ENCODE measurements at regions not wholly inside any gene's neighbourhood (a gene's known extent, or its start where the extent isn't known, plus 50 kb on each side); places are given as distances from the start of the nearest gene placed in this dataset.

- no peaks in the 10 kb centered on the region for H3K27me3 ChIP-seq (ENCODE audit: control insufficient read depth in 3 of 3, insufficient read depth in 3 of 3, low read length in 2 of 3)
- 65 to 70% methylated on average over 3 of the region's 3 CpGs for WGBS, 2 donors
- peaks cover 0 to 7% (median under 1%) of the 10 kb centered on the region in 4 donors for H3K9me3 ChIP-seq (ENCODE audit: control insufficient read depth in 4 of 4, insufficient read depth in 3 of 4, low read length in 3 of 4)
- no peak for DNase-seq
- H3K4me1 ChIP-seq (ENCODE audit: control insufficient read depth in 5 of 5, insufficient read depth in 5 of 5, low read length in 5 of 5) = no peaks in the 10 kb centered on the region
- H3K36me3 ChIP-seq (ENCODE audit: control insufficient read depth in 4 of 4, insufficient read depth in 4 of 4, low read length in 4 of 4) = no peaks in the 10 kb centered on the region
- H3K27ac ChIP-seq (ENCODE audit: low read depth in 1 of 2, low read length in 1 of 2) = no peak overlapping the region
- no peak for TF ChIP-seq CTCF (IDR thresholded peaks at IDR 0.05; ENCODE audit: control extremely low read depth, extremely low read depth)
- ATAC-seq (ENCODE audit: insufficient read depth, low FRiP score) = no peak
- no peak overlapping the region for H3K4me3 ChIP-seq
- no peak overlapping the region for H3K9ac ChIP-seq (ENCODE audit: insufficient read depth in 1 of 2, low read length in 2 of 2)
These were observed 174.8 kb upstream of the ARG1 start for GRCh38 chr6:131398176-131398575.

- 48 to 53% methylated on average over 3 to 4 of the region's 4 CpGs for WGBS, 2 donors
- no peaks in the 10 kb centered on the region for H3K36me3 ChIP-seq (ENCODE audit: control insufficient read depth in 4 of 4, insufficient read depth in 4 of 4, low read length in 4 of 4)
- H3K9ac ChIP-seq (ENCODE audit: insufficient read depth in 1 of 2, low read length in 2 of 2) = no peak overlapping the region
- ATAC-seq (ENCODE audit: insufficient read depth, low FRiP score) (no peak), DNase-seq (no peak)
- no peak overlapping the region for H3K4me3 ChIP-seq
- H3K27me3 ChIP-seq (ENCODE audit: control insufficient read depth in 3 of 3, insufficient read depth in 3 of 3, low read length in 2 of 3) = no peaks in the 10 kb centered on the region
- peaks cover 0 to 4% (median under 1%) of the 10 kb centered on the region in 4 donors for H3K9me3 ChIP-seq (ENCODE audit: control insufficient read depth in 4 of 4, insufficient read depth in 3 of 4, low read length in 3 of 4)
- no peak for TF ChIP-seq CTCF (IDR thresholded peaks at IDR 0.05; ENCODE audit: control extremely low read depth, extremely low read depth)
- peaks cover 0 to 1% (median 0%) of the 10 kb centered on the region in 5 donors for H3K4me1 ChIP-seq (ENCODE audit: control insufficient read depth in 5 of 5, insufficient read depth in 5 of 5, low read length in 5 of 5)
- H3K27ac ChIP-seq (ENCODE audit: low read depth in 1 of 2, low read length in 1 of 2) = no peak overlapping the region
These were observed 173.6 kb upstream of the ARG1 start for GRCh38 chr6:131399433-131399832.

GRCh38 chr6:131400054-131400778 is 172.8 kb upstream of the ARG1 start:
- TF ChIP-seq CTCF (IDR thresholded peaks at IDR 0.05; ENCODE audit: control extremely low read depth, extremely low read depth) = no peak
- H3K9me3 ChIP-seq (ENCODE audit: control insufficient read depth in 4 of 4, insufficient read depth in 3 of 4, low read length in 3 of 4) = peaks cover 0 to 4% (median under 1%) of the 10 kb centered on the region in 4 donors
- no peak overlapping the region for H3K27ac ChIP-seq (ENCODE audit: low read depth in 1 of 2, low read length in 1 of 2)
- H3K4me3 ChIP-seq = no peak overlapping the region
- H3K36me3 ChIP-seq (ENCODE audit: control insufficient read depth in 4 of 4, insufficient read depth in 4 of 4, low read length in 4 of 4) = no peaks in the 10 kb centered on the region
- peaks cover 0 to 1% (median 0%) of the 10 kb centered on the region in 5 donors for H3K4me1 ChIP-seq (ENCODE audit: control insufficient read depth in 5 of 5, insufficient read depth in 5 of 5, low read length in 5 of 5)
- no peak for ATAC-seq (ENCODE audit: insufficient read depth, low FRiP score)
- no peak overlapping the region for H3K9ac ChIP-seq (ENCODE audit: insufficient read depth in 1 of 2, low read length in 2 of 2)
- WGBS, 2 donors = 91 to 95% methylated on average over 1 of the region's 1 CpG
- DNase-seq = no peak
- no peaks in the 10 kb centered on the region for H3K27me3 ChIP-seq (ENCODE audit: control insufficient read depth in 3 of 3, insufficient read depth in 3 of 3, low read length in 2 of 3)
